Sigmoid colon (tissue), 4 donors: ENCODE measurements at regions not wholly inside any gene's neighbourhood (a gene's known extent, or its start where the extent isn't known, plus 50 kb on each side); places are given as distances from the start of the nearest gene placed in this dataset.

Experiments
- EP300 ChIP-seq, 4 donors: sonication (generic); formaldehyde crosslinking; IDR thresholded peaks; one replicate each; pipeline ENCODE4 v1.6.1; 2017; ENCODE audit warnings: antibody characterized with exemption in 4 of 4
- POLR2A ChIP-seq, 2 donors: fragments of 450-650 bp; IDR thresholded peaks; one replicate each; pipeline ENCODE4 v1.6.1; 2016; ENCODE audit warnings: antibody characterized with exemption in 2 of 2, mild to moderate bottlenecking in 2 of 2, moderate library complexity in 2 of 2
- POLR2AphosphoS5 ChIP-seq, 4 donors: sonication (generic); formaldehyde crosslinking; IDR thresholded peaks; one replicate each; pipeline ENCODE4 v1.6.1; 2017; ENCODE audit warnings: antibody characterized with exemption in 4 of 4
- TF ChIP-seq, protein P1 (sequence below), 4 experiments: fragments of 450-650 bp in 3 of 4; fragments of 200-600 bp in 1 of 4; IDR thresholded peaks; one replicate each; pipeline ENCODE4 v1.5.1; 2016 to 2019; ENCODE audit warnings: antibody characterized with exemption in 4 of 4, mild to moderate bottlenecking in 3 of 4, moderate library complexity in 2 of 4

DNA sequence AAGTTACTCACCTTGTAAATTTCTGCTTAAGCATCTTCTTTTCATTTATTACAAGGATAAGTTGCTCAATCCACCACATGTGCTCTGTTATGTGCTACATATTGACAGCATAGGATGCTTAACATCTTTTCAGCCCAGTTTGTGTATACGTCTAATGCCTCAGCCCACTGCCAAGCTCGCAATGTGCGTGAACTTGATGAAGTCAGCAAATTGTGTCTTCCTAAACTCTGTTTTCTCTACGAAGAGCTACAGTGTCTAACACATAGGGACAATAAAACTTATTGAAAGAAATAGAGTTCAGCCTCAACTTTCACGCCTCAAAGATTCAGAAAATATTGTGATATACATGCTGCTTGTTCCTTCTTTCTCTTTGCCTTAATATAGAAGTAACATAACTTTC is 500.0 kb downstream of the TFAP2B start:
- TF ChIP-seq, protein P1, sequence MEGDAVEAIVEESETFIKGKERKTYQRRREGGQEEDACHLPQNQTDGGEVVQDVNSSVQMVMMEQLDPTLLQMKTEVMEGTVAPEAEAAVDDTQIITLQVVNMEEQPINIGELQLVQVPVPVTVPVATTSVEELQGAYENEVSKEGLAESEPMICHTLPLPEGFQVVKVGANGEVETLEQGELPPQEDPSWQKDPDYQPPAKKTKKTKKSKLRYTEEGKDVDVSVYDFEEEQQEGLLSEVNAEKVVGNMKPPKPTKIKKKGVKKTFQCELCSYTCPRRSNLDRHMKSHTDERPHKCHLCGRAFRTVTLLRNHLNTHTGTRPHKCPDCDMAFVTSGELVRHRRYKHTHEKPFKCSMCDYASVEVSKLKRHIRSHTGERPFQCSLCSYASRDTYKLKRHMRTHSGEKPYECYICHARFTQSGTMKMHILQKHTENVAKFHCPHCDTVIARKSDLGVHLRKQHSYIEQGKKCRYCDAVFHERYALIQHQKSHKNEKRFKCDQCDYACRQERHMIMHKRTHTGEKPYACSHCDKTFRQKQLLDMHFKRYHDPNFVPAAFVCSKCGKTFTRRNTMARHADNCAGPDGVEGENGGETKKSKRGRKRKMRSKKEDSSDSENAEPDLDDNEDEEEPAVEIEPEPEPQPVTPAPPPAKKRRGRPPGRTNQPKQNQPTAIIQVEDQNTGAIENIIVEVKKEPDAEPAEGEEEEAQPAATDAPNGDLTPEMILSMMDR (IDR thresholded peaks at IDR 0.05), result no peak
- no peak for TF ChIP-seq POLR2AphosphoS5 (IDR thresholded peaks at IDR 0.05)
- no peak for TF ChIP-seq POLR2A (IDR thresholded peaks at IDR 0.05)
- no peak for TF ChIP-seq EP300 (IDR thresholded peaks at IDR 0.05)
